Mucosa of rectum (tissue), 2 donors: ENCODE measurements at regions not wholly inside any gene's neighbourhood (a gene's known extent, or its start where the extent isn't known, plus 50 kb on each side); places are given as distances from the start of the nearest gene placed in this dataset.
"Not testable (repeated sequence)": the region's sequence is repeated elsewhere in the genome, so short reads cannot be mapped to it uniquely, and the experiment has no call there.

Experiments used
- H3K27ac ChIP-seq, 2 donors: one replicate each; pipeline ENCODE4 v1.7.0; 2013; ENCODE audit warnings: inconsistent platforms in 2 of 2, low read depth in 2 of 2, low read length in 2 of 2
- H3K27me3 ChIP-seq, 2 donors: one replicate each; pipeline ENCODE4 v1.7.0; 2013; ENCODE audit warnings: low read length in 2 of 2; ENCODE audit not compliant: control insufficient read depth in 2 of 2, insufficient read depth in 2 of 2
- H3K36me3 ChIP-seq, 2 donors: one replicate each; pipeline ENCODE4 v1.7.0; 2013; ENCODE audit warnings: low read length in 2 of 2; ENCODE audit not compliant: control insufficient read depth in 2 of 2, insufficient read depth in 2 of 2
- H3K4me1 ChIP-seq, 2 donors: one replicate each; pipeline ENCODE4 v1.7.0; 2013; ENCODE audit warnings: low read length in 2 of 2, mild to moderate bottlenecking in 1 of 2; ENCODE audit not compliant: control insufficient read depth in 2 of 2, insufficient read depth in 2 of 2
- H3K4me3 ChIP-seq, 2 donors: one replicate each; pipeline ENCODE4 v1.7.0; 2013; ENCODE audit warnings: low read length in 2 of 2
- H3K9ac ChIP-seq, 2 donors: one replicate each; pipeline ENCODE4 v1.7.0; 2013; ENCODE audit warnings: low read length in 2 of 2, low read depth in 1 of 2, mild to moderate bottlenecking in 1 of 2
- H3K9me3 ChIP-seq, 2 donors: one replicate each; pipeline ENCODE4 v1.7.0; 2013; ENCODE audit warnings: low read length in 2 of 2; ENCODE audit not compliant: control insufficient read depth in 2 of 2
- donor health status: healthy.
- donor health status: Normal muscosa, but diverticular disease.

GRCh38 chr10:113479346-113480080 lies 73.3 kb upstream of the HABP2 start:
- Histone ChIP-seq H3K27ac (no peak overlapping the region), H3K9ac (no peak overlapping the region), H3K36me3 (no peaks in the 10 kb centered on the region), H3K9me3 (peaks cover 6 to 12% of the 10 kb centered on the region in 2 donors), H3K4me3 (no peak overlapping the region), H3K27me3 (no peaks in the 10 kb centered on the region), H3K4me1 (no peaks in the 10 kb centered on the region)

DNA sequence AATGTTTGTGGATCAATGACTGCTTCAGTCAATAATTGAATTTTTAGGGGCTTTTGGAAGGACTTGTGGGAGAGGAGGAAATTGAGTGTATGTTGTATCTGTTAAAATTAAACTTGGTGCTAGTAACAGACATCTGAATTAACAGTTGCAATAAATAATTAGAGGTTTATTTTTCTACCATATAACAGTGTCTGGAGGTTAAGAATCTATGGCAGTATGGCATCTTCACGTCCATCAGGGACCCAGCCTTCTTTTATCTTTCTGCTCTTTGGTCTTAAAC lies 72.8 kb upstream of the HABP2 start:
- Histone ChIP-seq H3K4me3 (no peak overlapping the region), H3K36me3 (no peaks in the 10 kb centered on the region), H3K27ac (no peak overlapping the region), H3K27me3 (no peaks in the 10 kb centered on the region), H3K9ac (no peak overlapping the region), H3K4me1 (no peaks in the 10 kb centered on the region), H3K9me3 (peaks cover 6 to 12% of the 10 kb centered on the region in 2 donors)

GRCh38 chr10:113480851-113481502 lies 71.9 kb upstream of the HABP2 start:
- Histone ChIP-seq H3K9ac (no peak overlapping the region), H3K27ac (no peak overlapping the region), H3K4me1 (no peaks in the 10 kb centered on the region), H3K36me3 (no peaks in the 10 kb centered on the region), H3K9me3 (peaks cover 6 to 12% of the 10 kb centered on the region in 2 donors), H3K4me3 (no peak overlapping the region), H3K27me3 (no peaks in the 10 kb centered on the region)

GRCh38 chr10:113484487-113484886 lies 68.4 kb upstream of the HABP2 start:
- Histone ChIP-seq H3K27ac (no peak overlapping the region), H3K4me1 (no peaks in the 10 kb centered on the region), H3K9ac (no peak overlapping the region), H3K9me3 (peaks cover 4 to 9% of the 10 kb centered on the region in 2 donors), H3K27me3 (no peaks in the 10 kb centered on the region), H3K36me3 (no peaks in the 10 kb centered on the region), H3K4me3 (no peak overlapping the region)

- no peak overlapping the region for H3K9ac ChIP-seq
- no peaks in the 10 kb centered on the region for H3K9me3 ChIP-seq
- no peaks in the 10 kb centered on the region for H3K4me1 ChIP-seq
- H3K27me3 ChIP-seq, result peaks cover 0 to under 1% of the 10 kb centered on the region in 2 donors
- no peak overlapping the region for H3K27ac ChIP-seq
- H3K36me3 ChIP-seq, result no peaks in the 10 kb centered on the region
- no peak overlapping the region for H3K4me3 ChIP-seq
These were observed 67.1 kb upstream of the HABP2 start for GRCh38 chr10:113485736-113486135.

GRCh38 chr10:113486531-113486930 lies 66.3 kb upstream of the HABP2 start:
- H3K9ac ChIP-seq, result no peak overlapping the region
- H3K9me3 ChIP-seq, result no peaks in the 10 kb centered on the region
- no peaks in the 10 kb centered on the region for H3K4me1 ChIP-seq
- no peak overlapping the region for H3K27ac ChIP-seq
- no peaks in the 10 kb centered on the region for H3K36me3 ChIP-seq
- peaks cover 0 to 5% of the 10 kb centered on the region in 2 donors for H3K27me3 ChIP-seq
- H3K4me3 ChIP-seq, result no peak overlapping the region

DNA sequence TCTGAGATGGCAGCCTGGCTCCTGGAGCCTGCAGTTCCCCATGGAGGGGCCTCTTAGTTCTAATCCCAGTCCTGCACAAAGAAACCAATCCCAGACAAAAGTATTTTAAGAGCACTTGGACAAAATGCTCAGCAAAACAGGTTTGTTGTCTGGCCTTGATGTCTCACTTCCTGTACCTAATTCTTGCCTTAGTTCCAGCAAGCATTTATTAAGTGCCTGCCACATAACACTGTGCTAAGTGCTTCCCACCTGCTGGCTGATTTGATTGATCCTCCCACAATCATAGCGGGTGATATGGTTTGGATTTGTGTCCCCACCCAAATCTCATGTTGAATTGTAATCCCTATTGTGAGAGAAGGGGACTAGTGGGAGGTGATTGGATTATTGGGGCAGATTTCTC lies 65.7 kb upstream of the HABP2 start:
- no peak overlapping the region for H3K9ac ChIP-seq
- H3K9me3 ChIP-seq, result no peaks in the 10 kb centered on the region
- no peaks in the 10 kb centered on the region for H3K36me3 ChIP-seq
- H3K27me3 ChIP-seq, result peaks cover 0 to 5% of the 10 kb centered on the region in 2 donors
- H3K27ac ChIP-seq, result no peak overlapping the region
- no peaks in the 10 kb centered on the region for H3K4me1 ChIP-seq
- H3K4me3 ChIP-seq, result no peak overlapping the region

- no peak overlapping the region for H3K27ac ChIP-seq
- no peaks in the 10 kb centered on the region for H3K9me3 ChIP-seq
- H3K4me1 ChIP-seq, result no peaks in the 10 kb centered on the region
- H3K36me3 ChIP-seq, result no peaks in the 10 kb centered on the region
- H3K4me3 ChIP-seq, result no peak overlapping the region
- H3K9ac ChIP-seq, result no peak overlapping the region
- peaks cover 0 to 5% of the 10 kb centered on the region in 2 donors for H3K27me3 ChIP-seq
These were observed 64.7 kb upstream of the HABP2 start for GRCh38 chr10:113488186-113488585.

DNA sequence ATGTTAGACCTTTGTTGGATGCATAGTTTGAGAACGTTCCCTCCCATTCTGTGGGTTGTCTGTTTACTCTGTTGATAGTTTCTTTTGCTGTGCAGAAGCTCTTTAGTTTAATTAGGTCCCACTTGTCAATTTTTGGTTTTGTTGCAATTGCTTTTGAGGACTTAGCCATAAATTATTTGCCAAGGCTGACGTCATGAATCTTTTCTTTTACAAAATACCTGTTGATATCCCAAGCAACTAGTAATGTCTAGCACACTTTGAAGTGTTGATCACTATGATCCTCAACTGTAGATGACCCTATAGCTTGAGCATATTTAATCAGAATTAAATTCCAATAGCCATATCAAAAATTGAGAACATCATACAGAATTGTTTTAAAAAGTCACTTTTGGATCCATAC lies 63.3 kb upstream of the HABP2 start:
- H3K36me3 ChIP-seq, H3K9me3 ChIP-seq, H3K27me3 ChIP-seq, H3K9ac ChIP-seq, H3K4me3 ChIP-seq, H3K27ac ChIP-seq, H3K4me1 ChIP-seq: not testable (repeated sequence)

DNA sequence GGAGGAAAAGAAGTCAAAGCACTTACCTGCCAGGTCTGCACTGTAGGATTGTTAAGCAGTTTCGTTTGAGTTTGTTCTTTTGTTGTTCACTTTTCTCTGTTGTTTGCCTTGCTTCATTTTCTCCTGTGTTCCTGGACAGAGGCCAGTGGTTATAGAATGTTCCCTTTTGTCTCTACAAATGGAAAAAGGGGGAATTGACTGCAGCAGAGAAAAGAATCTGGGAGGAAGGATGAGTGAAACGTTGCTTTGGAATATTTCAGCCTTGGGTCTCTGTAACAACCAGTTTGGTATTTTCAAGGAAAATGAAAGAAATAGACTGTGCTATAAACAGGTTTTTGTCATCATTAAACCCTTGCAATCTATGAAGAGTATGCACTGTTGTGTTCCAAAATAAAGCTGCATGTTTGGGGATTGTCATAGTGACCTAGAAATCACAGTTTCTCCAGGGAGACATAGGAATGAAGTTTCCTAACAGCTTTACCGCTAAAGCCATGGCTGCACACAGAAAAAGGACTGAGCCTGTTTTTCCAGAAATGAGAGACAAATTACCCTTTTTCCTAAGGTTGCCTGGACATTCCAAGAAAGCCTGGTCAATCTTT lies 60.8 kb upstream of the HABP2 start:
- no peaks in the 10 kb centered on the region for H3K36me3 ChIP-seq
- H3K27me3 ChIP-seq, result peaks cover 0 to 5% of the 10 kb centered on the region in 2 donors
- no peak overlapping the region for H3K9ac ChIP-seq
- H3K4me1 ChIP-seq, result no peaks in the 10 kb centered on the region
- H3K9me3 ChIP-seq, result no peaks in the 10 kb centered on the region
- H3K4me3 ChIP-seq, result no peak overlapping the region
- H3K27ac ChIP-seq, result no peak overlapping the region
